HEK293 (cell line): ENCODE measurements at regions not wholly inside any gene's neighbourhood (a gene's known extent, or its start where the extent isn't known, plus 50 kb on each side); places are given as distances from the start of the nearest gene placed in this dataset.

Source experiments
- CTCF ChIA-PET: fragments of 350-600 bp; formaldehyde crosslinking; extraction: SDS; loops from one replicate; lab custom pipeline; 2021; ENCODE audit warnings: antibody characterized with exemption; lab: Yijun Ruan, JAX
- POLR2A ChIA-PET: fragments of 300-600 bp; formaldehyde crosslinking; extraction: SDS; loops from one replicate; lab custom pipeline; 2020; ENCODE audit warnings: antibody characterized with exemption, inconsistent platforms; lab: Yijun Ruan, JAX
- H3K27ac ChIP-seq: fragments of 200-500 bp; sonication (Bioruptor generic); 2 replicates; pipeline ENCODE4 v1.5.1; 2014; ENCODE audit warnings: low read depth, low read length, control low read depth, inconsistent platforms; ENCODE audit errors: extremely low read depth
- H3K36me3 ChIP-seq, 2 experiments: fragments of 200-500 bp in 1 of 2; sonication (Bioruptor generic) in 1 of 2; 1 replicate in 1 of 2; 2 replicates in 1 of 2; pipeline ENCODE4 v1.5.1; 2014 to 2017; ENCODE audit warnings: inconsistent platforms in 2 of 2, low read length in 2 of 2; ENCODE audit not compliant: control insufficient read depth in 2 of 2, insufficient read depth in 1 of 2
- H3K4me1 ChIP-seq: fragments of 200-500 bp; sonication (Bioruptor generic); 2 replicates; pipeline ENCODE4 v1.5.1; 2014; ENCODE audit warnings: mild to moderate bottlenecking, low read length, inconsistent platforms; ENCODE audit not compliant: control insufficient read depth, insufficient read depth
- H3K4me3 ChIP-seq: 2 replicates; pipeline ENCODE4 v1.5.1; 2011; ENCODE audit warnings: low read depth, mild to moderate bottlenecking, control low read depth, low read length, moderate library complexity
- H3K9me3 ChIP-seq: fragments of 200-500 bp; sonication (Bioruptor generic); 2 replicates; pipeline ENCODE4 v1.5.1; 2014; ENCODE audit warnings: low read depth, low read length, inconsistent platforms; ENCODE audit not compliant: control insufficient read depth, insufficient read depth
- ZBTB48 ChIP-seq: fragments of 450-650 bp; formaldehyde crosslinking; IDR thresholded peaks from 2 replicates; pipeline ENCODE4 v1.5.1; 2016; ENCODE audit warnings: missing biosample characterization, missing genetic modification characterization
- ZFP3 ChIP-seq: fragments of 450-650 bp; formaldehyde crosslinking; IDR thresholded peaks from 2 replicates; pipeline ENCODE4 v1.5.1; 2016; ENCODE audit warnings: low read depth, missing biosample characterization, missing genetic modification characterization
- ZNF394 ChIP-seq: fragments of 450-650 bp; formaldehyde crosslinking; IDR thresholded peaks from 2 replicates; pipeline ENCODE4 v1.5.1; 2016; ENCODE audit warnings: missing biosample characterization, missing genetic modification characterization, mild to moderate bottlenecking, moderate library complexity, borderline replicate concordance
- ZNF529 ChIP-seq: fragments of 450-650 bp; formaldehyde crosslinking; IDR thresholded peaks from 2 replicates; pipeline ENCODE4 v1.5.1; 2017; ENCODE audit warnings: missing genetic modification characterization, missing biosample characterization; ENCODE audit not compliant: insufficient replicate concordance
- TF ChIP-seq, protein P1 (sequence below): fragments of 450-650 bp; formaldehyde crosslinking; conservative IDR thresholded peaks from 2 replicates; pipeline ENCODE4 v1.5.1; 2016; ENCODE audit warnings: low read depth, missing biosample characterization, missing genetic modification characterization
- TF ChIP-seq, protein P2 (sequence below): fragments of 450-650 bp; formaldehyde crosslinking; IDR thresholded peaks from 2 replicates; pipeline ENCODE4 v1.5.0; 2017; ENCODE audit warnings: missing biosample characterization, missing genetic modification characterization, borderline replicate concordance
- TF ChIP-seq, protein P3 (sequence below): fragments of 450-650 bp; formaldehyde crosslinking; IDR thresholded peaks from 2 replicates; pipeline ENCODE4 v1.5.1; 2017; ENCODE audit warnings: missing biosample characterization, missing genetic modification characterization

DNA sequence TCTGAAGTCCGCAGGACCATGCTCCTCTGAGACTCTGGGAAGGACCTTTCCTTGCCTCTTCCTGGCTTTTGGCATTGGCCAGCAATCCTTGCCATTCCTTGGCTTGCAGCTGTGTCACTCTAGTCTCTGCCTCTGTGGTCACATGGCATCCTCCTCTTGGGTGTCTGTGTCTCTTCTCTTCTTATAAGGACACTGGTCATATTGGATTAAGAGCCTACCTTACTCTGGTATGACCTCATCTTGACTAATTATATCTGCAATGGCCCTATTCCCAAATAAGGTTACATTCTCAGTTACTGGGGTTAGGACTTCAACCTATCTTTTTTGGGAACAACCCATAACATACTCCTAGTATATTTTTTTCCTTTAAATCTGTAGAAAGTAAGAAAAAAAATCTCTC, 49.9 kb upstream of the GTSF1L start:
- Histone ChIP-seq H3K36me3 (no peaks in the 10 kb centered on the region), H3K4me3 (no peak overlapping the region), H3K27ac (no peak overlapping the region), H3K4me1 (no peaks in the 10 kb centered on the region), H3K9me3 (no peaks in the 10 kb centered on the region)
- ChIA-PET POLR2A (no interaction called here), CTCF (interaction anchor here (0.6 to 0.7 kb wide), 2 partner anchors 19 to 27 kb away, joined by 3 to 5 read pairs; no protein-coding TSS in a partner anchor)
- TF ChIP-seq, protein P1, sequence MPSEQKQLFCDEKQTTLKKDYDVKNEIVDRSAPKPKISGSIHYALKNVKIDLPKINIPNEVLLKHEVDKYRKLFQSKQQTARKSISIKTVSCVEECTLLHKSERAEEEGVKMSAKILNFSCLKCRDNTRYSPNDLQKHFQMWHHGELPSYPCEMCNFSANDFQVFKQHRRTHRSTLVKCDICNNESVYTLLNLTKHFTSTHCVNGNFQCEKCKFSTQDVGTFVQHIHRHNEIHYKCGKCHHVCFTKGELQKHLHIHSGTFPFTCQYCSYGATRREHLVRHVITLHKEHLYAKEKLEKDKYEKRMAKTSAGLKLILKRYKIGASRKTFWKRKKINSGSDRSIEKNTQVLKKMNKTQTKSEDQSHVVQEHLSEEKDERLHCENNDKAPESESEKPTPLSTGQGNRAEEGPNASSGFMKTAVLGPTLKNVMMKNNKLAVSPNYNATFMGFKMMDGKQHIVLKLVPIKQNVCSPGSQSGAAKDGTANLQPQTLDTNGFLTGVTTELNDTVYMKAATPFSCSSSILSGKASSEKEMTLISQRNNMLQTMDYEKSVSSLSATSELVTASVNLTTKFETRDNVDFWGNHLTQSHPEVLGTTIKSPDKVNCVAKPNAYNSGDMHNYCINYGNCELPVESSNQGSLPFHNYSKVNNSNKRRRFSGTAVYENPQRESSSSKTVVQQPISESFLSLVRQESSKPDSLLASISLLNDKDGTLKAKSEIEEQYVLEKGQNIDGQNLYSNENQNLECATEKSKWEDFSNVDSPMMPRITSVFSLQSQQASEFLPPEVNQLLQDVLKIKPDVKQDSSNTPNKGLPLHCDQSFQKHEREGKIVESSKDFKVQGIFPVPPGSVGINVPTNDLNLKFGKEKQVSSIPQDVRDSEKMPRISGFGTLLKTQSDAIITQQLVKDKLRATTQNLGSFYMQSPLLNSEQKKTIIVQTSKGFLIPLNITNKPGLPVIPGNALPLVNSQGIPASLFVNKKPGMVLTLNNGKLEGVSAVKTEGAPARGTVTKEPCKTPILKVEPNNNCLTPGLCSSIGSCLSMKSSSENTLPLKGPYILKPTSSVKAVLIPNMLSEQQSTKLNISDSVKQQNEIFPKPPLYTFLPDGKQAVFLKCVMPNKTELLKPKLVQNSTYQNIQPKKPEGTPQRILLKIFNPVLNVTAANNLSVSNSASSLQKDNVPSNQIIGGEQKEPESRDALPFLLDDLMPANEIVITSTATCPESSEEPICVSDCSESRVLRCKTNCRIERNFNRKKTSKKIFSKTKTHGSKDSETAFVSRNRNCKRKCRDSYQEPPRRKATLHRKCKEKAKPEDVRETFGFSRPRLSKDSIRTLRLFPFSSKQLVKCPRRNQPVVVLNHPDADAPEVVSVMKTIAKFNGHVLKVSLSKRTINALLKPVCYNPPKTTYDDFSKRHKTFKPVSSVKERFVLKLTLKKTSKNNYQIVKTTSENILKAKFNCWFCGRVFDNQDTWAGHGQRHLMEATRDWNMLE (tag by site-specific recombination) = no peak
- TF ChIP-seq ZNF529 (tag by site-specific recombination) (no peak), ZFP3 (tag by site-specific recombination) (no peak), ZNF394 (tag by site-specific recombination) (no peak), ZBTB48 (no peak)
- TF ChIP-seq, protein P2, sequence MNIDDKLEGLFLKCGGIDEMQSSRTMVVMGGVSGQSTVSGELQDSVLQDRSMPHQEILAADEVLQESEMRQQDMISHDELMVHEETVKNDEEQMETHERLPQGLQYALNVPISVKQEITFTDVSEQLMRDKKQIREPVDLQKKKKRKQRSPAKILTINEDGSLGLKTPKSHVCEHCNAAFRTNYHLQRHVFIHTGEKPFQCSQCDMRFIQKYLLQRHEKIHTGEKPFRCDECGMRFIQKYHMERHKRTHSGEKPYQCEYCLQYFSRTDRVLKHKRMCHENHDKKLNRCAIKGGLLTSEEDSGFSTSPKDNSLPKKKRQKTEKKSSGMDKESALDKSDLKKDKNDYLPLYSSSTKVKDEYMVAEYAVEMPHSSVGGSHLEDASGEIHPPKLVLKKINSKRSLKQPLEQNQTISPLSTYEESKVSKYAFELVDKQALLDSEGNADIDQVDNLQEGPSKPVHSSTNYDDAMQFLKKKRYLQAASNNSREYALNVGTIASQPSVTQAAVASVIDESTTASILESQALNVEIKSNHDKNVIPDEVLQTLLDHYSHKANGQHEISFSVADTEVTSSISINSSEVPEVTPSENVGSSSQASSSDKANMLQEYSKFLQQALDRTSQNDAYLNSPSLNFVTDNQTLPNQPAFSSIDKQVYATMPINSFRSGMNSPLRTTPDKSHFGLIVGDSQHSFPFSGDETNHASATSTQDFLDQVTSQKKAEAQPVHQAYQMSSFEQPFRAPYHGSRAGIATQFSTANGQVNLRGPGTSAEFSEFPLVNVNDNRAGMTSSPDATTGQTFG (tag by site-specific recombination) = no peak
- TF ChIP-seq, protein P3, sequence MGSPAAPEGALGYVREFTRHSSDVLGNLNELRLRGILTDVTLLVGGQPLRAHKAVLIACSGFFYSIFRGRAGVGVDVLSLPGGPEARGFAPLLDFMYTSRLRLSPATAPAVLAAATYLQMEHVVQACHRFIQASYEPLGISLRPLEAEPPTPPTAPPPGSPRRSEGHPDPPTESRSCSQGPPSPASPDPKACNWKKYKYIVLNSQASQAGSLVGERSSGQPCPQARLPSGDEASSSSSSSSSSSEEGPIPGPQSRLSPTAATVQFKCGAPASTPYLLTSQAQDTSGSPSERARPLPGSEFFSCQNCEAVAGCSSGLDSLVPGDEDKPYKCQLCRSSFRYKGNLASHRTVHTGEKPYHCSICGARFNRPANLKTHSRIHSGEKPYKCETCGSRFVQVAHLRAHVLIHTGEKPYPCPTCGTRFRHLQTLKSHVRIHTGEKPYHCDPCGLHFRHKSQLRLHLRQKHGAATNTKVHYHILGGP (tag by site-specific recombination) = no peak
